Right kidney (tissue), 1 donor: ENCODE measurements at regions not wholly inside any gene's neighbourhood (a gene's known extent, or its start where the extent isn't known, plus 50 kb on each side); places are given as distances from the start of the nearest gene placed in this dataset.
A peak's percentile ranks its signal among the peaks of the same experiment; 100 is the strongest.
"Not testable (repeated sequence)": the region's sequence is repeated elsewhere in the genome, so short reads cannot be mapped to it uniquely, and the experiment has no call there.

Experiments used
- DNase-seq: peaks from one replicate; pipeline ENCODE4 v3.0.0-alpha.2; 2016

DNA sequence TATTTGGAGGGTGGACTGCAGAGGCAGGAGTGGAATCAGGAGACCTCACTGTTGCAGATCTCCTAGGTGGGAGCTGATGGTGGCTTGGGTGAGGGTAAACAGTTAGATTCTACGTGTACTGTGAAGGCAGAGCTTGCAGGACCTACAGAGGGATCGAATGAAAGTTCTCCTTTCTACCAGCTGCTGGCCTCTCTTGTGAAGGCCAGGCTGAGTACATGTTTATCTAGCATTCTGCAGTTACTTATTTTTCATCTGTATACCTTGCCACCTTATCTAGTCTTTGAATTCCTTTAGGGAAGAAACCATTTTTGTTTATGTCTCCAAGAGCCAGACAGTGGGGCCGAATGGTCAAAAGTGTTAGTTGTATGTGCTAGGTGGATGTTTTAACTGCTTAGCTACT lies 57.6 kb downstream of the PTTG1 start:
- no peak for DNase-seq

DNA sequence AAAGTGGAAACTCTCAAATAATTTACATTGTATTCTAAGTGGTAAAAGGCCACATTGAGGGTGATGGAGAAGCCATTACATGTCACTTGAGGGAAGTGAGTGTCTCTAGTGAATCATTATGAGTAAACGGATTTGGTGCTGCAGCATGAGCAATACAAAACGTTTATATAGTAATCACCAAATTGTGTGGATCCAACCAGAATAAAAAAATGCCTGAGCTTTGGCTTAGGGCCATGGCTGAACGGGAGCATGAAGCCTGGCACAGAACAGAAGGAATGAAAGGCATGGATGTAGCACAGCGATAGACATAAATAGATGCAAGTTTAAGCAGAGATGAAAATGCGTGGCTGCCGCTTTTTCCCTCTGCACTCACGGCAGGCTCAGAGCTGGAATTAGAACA lies 58.3 kb downstream of the PTTG1 start:
- no peak for DNase-seq

DNA sequence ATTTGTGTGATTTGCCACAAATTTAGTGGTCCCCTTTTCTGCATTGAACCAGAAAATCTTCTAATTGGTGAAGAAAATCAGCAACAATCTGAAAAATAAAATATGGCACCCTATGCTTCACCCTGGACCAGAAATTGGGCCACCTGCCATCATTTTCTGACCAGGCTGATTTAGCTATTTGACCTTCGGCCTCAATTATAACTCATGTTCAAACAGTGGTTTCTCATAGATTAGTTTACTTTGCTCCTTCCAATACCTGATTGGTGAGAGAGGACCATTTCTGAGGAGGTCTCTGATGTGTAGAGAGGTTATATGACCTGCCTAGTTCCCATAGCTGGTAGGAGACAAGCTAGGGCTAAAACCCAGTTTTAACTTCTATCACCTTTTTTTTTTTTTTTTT lies 59.0 kb downstream of the PTTG1 start:
- DNase-seq: no peak

DNA sequence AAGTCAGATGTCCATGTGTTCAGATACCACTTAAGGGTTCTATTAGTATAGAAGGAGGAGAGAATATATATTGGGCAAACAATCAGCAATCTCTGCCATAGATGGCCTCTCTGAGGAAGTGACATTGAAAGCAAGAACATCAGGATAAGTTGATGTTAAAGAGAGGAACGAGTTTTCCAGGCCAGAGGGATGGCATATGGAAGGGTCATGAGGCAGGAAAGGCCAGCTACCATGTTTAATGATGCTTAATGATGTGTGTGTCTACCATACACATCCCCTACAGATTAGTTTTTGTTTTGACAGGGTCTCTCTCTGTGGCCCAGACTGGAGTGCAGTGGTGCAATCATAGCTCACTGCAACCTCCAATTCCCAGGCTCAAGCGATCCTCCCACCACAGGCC lies 63.0 kb downstream of the PTTG1 start:
- no peak for DNase-seq

DNA sequence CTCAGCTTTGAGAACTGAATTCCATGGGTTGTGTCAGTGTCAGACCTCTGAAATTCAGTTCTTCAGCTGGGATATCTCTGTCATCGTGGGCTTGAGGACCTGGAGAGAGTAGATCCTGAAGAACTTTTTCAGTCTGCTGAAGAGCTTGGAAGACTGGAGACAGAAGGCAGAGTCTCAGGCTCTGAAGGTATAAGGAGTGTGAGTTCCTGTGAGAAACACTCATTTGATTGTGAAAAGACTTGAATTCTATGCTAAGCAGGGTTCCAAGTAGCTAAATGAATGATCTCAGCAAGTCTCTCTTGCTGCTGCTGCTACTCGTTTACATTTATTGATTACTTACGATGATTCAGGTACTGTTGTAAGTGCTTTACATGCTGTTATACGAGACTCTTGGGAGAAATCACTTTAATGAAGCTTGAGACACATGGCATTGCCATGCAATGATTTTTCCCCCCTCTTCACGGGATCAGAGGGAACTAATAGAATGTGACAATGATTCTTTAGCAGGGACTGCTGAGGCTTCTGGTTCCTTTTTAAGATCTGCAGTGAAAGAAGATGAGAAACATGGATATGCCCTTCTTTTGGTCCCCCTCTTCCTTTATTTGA lies 63.8 kb downstream of the PTTG1 start:
- no peak for DNase-seq

DNA sequence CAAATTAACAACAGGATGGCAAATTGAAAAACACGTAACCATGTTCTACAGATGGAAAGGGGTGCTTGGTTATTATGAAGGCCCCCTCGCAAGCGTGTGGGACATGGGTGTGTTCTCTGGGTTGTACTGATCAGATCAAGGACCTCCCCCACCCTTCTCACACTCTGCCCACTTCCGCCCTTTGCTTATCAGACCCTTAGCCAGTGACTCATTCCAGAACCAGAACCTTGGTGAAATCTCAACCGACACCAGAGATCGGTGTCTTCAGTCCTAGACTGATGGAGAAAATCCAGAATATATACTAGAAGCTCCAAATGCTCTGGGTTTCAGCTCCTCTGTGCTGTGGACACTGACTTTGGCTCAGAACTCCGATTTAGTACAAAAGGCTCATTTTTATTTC lies 64.9 kb downstream of the PTTG1 start:
- DNase-seq: no peak

DNA sequence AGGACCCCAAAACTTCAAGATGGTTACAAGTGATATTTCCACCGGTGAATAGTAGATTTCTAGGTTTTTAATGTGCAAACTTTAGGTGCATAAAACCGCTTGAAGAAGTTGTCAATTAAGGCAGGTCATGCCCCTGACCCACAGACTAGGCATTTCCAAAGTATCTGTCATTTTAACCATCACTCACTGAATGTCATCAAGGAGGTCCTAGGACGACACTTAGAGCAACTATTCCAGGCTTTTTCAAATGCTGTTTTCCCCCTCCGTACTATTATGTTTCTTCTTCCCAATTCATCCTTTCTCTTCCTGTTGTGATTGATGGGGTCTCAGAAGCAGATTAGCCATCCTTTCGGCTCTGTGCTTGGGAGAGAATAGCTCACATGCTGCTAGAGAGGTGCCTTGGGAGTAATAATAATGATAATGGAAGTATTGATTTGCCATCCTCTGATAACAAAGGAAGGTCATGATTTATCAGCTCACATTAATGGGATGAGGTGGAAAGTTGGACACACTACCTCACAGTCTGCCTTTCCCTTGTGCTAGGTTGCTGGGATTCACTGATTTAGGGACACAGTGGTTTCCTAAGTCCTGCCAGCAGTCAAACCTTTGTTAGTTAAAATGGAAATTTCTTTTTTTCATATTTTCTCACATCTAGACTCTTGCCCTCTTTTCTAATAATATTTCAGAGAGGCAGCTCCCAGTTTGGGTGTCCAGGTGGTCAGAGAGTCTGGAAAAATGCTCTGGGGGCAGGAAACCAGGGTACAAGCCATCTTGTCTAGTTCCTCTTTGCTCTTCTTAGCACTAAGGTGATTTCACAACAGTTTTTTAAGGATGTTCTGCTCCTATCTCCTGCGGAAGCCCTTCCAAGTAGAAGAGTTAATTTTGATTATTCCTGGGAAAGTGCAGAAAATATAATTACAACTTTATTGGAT lies 67.0 kb downstream of the PTTG1 start:
- no peak for DNase-seq

DNA sequence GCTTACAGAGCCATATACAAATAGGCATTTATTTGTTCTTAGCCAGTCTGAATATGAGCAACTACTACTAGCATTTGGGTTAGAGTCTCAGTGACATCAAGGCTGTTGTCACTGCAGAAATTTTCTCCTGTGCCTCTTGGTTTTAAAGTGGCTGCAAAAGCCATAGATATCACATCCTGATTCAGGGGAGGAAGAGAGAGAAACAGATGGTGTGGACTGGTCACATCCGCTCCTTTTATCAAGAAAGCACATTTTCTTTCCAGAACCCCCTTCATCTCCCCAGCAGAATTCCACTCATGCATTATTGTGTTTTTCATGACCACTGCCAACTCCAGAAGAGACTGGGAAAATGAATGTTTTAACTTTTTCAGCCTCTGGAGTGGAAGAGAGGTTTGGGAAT lies 69.8 kb downstream of the PTTG1 start:
- DNase-seq: no peak

DNA sequence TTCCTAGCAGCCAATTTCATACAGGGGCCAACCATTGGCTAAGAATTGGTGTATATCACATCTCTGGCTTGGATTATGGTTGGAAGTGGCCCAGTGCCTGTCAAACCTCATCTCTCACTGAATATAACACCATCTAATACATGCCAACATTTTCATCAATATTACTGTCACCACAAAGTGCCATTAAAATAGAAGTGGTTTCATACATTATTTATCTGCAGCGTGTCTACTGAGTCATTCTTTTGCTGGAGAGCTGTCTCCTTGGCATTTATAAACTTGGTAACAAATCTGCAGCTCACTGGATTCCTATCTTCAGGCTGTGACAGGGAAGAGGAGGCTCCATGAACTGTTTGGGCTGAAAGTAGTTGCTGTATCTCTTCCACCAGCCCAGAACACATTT lies 70.9 kb downstream of the PTTG1 start:
- DNase-seq: no peak

DNA sequence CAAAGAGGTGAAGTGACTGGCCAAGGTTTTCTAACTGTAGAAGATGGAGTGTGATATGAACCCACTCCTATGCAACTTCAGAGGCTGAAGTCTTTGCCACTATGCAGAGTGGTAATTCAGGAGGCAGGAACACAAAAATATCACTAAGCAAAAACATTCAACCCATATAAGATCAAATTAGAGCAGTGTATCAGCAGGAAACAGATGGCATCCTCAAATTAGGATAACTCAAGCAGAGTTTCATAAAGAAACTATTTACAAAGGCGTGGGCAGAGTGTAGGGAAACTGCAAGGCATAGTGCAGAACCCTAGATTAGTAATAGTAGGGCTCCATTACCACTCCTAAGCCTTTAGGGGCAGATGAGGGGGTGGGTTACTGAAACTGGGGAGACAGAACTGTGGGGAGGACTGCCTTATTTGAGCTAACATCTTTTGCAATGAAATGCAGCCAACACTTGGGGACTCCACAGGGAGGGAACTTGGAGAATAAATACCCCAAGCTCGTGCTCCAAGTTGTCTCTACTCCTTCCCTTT lies 72.2 kb downstream of the PTTG1 start:
- no peak for DNase-seq

DNA sequence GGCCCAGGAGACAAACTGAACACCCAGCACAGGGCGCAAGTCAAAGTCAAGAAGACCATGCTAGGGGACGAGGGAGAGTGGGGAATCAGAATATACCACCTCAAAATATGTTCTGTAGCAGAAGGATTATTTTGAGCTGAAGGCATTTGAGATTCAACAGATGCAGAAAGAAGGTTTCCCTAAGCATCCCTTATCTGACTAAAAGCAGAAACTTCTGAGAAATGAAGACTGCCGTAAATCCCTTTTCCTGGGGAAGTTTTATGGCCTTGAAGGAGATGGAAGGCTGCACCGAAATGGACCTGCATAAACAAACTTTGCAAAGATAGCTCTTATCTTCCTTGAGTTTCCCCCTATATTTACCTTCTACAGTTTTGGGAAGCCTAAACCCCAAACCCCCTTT lies 72.8 kb downstream of the PTTG1 start:
- DNase-seq: no peak

DNA sequence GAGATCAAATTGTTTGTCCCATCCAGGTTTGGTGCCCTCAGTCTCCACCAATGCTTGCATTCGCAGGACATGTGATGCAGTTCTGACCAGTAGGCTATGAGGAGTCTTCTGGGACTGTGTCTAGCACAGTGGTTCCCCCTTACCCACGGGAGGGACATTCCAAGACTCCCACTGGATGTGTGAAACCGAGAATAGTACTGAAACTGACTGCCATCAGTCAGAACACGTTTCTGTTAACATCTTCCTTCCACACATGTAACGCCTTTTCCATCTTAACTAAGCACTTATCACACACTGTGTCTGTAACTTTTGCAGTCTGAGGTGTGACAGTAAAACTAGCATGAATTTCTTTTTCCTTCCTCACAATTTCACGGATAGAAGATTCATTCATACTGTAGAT lies 74.7 kb downstream of the PTTG1 start:
- no peak for DNase-seq

DNA sequence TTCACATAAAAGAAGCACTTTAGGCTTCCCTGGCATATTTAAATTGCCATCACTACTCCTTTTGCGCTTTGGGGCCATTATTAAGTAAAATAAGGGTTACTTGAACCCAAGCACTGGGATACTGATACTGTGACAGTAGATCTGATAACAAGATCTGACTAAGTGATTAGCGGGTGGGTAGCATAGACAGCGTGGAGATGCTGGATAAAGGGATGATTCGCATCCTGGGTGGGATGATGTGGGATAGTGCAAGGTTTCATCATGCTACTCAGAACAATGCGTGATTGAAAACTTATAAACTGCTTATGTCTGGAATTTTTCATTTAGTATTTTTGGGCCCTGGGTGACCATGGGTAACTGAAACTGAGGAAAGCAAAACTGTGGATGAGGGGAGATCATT lies 75.1 kb downstream of the PTTG1 start:
- no peak for DNase-seq

DNA sequence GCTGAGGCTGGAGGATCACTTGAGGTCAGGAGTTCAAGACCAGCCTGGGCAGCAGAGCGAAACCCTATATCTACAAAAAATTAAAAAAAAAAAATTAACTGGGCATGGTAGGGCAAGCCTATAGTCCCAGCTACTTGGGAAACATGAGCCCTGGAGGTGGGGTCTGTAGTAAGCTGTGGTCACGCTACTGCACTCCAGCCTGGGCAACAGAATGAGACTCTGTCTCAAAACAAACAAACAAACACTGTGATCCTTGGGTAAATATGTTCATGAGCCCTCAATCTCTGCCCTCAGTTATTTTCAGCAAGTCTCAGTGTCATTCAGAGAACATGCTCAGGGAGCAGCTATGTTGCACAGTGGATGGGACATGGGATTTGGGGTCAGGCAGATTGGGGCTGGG lies 76.2 kb downstream of the PTTG1 start:
- no peak for DNase-seq

DNA sequence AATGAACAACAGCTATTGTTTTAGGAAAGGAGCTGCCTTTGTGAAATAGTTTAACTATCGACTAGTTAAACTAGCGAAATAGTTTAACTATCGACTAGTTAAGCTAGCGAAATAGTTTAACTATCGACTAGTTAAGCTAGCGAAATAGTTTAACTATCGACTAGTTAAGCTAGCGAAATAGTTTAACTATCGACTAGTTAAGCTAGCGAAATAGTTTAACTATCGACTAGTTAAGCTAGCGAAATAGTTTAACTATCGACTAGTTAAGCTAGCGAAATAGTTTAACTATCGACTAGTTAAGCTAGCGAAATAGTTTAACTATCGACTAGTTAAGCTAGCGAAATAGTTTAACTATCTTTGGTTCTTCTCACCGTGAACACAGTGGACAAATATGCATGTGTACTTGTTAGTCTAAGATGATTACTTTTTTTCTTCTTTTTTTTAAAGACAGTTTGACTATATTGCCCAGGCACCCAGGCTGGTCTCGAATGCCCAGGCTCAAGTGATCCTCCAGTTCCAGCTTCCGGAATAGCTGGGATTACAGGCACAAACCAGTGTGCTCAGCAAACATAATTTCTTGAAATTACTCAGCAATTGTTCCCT lies 76.9 kb downstream of the PTTG1 start:
- DNase-seq: not testable (repeated sequence)

DNA sequence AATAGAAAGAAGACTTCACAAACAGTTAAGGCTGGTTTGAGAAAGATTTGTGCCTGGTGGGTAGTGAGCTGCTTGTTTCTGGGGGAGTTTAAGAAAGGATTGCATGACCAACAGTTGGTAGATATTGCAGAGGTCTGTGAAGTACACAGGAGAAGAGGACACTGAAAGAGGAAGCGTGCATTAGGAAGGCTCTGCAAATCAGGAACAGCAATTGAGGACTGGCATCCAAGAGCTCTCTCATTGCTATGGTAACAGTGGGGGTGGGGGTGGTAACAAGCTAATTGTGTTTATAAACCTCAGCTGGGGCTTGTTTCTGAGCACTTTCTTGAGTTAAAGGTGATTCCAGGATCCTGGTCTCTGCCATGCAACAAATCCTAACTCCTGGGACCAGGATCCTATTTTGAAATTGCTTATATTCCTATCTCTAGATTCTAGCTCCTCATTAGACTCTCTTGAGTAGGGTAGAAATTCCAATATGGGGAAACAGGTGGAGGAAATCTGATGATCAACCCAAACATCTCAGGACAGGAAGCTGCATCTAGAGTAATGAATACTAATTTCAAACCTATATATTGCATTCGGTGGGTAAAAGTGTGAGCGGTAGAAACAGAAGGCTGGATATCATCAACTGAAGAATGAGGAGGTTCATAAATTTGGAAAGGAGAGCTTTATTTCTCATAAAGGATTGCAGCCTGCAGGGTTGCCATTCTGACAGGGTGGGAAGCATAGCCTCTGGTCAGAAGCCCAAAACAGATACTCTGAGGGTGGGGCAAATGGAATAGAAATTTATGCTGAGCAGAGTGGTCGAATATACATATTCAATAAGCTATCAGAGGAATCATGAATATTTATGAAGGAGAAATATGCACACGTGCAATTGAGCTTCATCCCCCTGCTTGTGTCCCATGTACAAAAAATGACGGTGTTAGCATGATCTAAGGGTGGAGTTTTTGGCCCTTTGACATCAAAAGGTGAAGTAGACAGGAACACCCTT lies 79.4 kb downstream of the PTTG1 start:
- no peak for DNase-seq

DNA sequence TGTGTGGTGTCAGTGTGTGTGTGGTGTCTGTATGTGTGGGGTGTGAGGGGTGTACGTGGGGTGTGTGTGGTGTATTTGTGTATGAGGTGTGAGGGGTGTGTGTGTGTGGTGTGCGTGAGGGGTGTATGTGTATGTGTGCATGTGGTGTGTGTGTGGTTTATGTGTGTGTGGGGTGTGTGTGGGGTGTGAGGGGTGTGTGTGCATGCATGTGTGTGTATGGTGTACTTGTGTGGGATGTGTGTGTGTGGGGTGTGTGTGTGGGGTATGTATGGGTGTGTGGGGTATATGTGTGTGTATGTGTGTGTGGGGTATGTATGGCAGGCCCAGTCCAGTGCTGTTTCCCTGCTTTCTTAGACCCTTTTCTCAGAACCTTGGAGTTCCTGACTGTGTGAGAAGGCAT lies 83.3 kb downstream of the PTTG1 start:
- DNase-seq: no peak

DNA sequence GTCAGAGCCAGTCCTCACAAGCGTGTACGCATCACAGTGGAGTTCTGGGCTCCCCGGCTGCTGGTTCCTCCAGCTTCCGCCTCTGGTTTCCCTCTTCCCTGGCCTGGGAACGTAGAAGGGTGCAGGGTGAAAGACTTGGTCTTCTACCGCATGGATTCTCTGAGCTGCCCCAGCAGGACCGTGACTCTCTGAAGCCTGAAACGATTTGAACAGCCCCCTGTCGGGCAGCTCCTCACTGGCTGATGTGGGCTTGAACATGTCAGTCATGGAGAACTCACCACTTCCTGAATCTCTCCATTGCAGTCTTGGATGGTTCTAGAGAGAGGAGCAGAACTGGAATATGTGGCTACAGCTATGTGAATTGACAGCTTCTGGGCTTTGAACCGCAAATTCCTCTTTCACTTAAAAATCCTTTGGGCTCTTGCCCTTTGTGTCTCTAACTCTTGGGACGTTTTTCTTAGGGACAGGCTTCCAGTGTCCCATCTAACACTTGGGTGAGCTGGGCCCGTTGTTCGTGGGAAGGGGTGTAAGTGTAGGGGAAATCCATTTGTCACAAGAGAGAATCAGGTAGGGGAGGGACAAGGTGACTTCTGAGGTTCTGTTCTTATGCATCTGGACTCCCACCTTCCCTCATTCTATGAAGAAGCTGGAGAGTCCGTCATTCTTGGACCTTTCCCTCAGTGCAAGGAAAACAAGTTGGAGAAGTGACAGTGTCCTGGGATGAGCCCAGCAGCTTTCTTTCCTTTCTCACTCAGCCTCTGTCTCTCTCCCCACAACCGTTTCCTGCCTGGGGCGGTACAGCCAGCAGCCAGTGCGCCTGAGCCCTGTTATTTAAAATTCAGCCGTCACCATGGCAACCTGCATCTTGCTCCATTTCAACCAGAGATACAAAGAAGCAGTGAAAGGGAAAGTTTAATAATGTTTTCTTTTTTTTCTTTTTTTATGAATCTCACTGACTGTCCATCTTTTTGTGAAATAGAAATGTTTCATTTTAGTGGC lies 84.7 kb downstream of the PTTG1 start:
- no peak for DNase-seq

DNA sequence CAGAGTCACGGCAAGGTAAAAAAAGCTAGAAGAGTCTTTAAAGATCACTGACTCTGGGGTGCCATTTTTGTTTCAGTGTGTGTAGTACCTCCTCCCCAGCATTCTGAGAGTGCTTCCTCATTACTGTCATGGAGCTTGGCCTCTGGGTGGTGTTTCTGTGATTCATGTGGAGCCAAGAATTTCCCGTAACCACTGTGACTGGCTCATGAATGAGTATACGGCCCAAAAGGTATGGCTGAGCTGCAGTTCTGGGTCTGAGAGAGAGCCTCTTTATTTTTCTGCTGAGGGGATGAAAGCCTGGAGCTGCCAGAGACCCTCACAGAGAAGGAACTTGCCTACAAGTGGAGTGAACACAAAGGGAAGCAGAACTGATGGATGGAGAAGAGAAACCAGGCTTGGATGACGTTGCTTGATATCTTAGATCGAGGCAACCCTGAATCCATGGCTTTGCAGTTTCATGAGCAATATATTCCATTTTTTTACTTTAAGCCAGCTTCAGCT lies 85.6 kb downstream of the PTTG1 start:
- DNase-seq: no peak

DNA sequence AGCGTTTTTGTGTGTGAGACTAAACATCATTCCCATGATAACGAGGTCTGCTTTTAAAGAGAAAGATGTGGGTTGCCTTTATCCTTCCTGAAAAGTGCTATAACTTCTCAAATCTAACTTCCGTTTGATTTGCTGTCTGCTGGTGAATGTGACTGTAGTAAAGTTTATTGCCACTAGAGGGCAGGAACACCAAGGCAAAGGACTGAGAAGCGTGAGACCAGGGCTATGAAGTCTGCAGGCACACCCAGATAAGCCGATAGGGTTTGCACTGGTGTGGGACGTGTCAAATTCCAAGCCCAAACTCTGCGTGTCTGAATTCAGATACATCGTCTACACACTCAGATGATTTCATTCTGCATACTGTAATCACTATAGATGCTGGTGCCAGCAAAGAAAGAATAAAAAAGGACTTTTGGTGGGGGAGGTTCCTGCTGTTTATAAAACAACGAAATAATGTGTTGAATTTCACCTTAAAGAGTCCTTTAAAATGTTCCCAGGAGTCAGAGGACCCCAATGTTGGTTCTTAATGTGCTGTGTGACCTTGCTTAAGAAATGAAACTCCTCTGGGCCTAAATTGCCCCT lies 87.2 kb downstream of the PTTG1 start:
- peak; percentile 46 for DNase-seq
